ENCODE measurements at regions not wholly inside any gene's neighbourhood (a gene's known extent, or its start where the extent isn't known, plus 50 kb on each side); places are given as distances from the start of the nearest gene placed in this dataset.

GRCh38 chr5:74255692-74256392 lies 384.7 kb downstream of the ENC1 start:
- peak overlapping the region; percentile 27 for H3K4me3 Mint-ChIP-seq

GRCh38 chr5:74254257-74254656 lies 386.3 kb downstream of the ENC1 start:
- H3K9me3 Mint-ChIP-seq = no peaks in the 10 kb centered on the region
- DNase-seq = no peak
- peaks cover 95% of the 10 kb centered on the region for H3K4me1 Mint-ChIP-seq
- H3K27ac Mint-ChIP-seq = no peak overlapping the region
- no peak for TF ChIP-seq CTCF (IDR thresholded peaks at IDR 0.05)
- H3K36me3 Mint-ChIP-seq (ENCODE audit: low read depth) = peaks cover 5% of the 10 kb centered on the region
- H3K27me3 Mint-ChIP-seq (ENCODE audit: low read depth, poor library complexity) = peaks cover 1% of the 10 kb centered on the region
- no peak overlapping the region for H3K4me3 Mint-ChIP-seq

More at GRCh38 chr5:74255692-74256392, 384.7 kb downstream of the ENC1 start:
- TF ChIP-seq CTCF (IDR thresholded peaks at IDR 0.05) = no peak
- H3K4me1 Mint-ChIP-seq = peaks cover 95% of the 10 kb centered on the region
- H3K27me3 Mint-ChIP-seq (ENCODE audit: low read depth, poor library complexity) = peaks cover 3% of the 10 kb centered on the region
- H3K36me3 Mint-ChIP-seq (ENCODE audit: low read depth) = peaks cover 5% of the 10 kb centered on the region
- peak overlapping the region; percentile 98 for H3K27ac Mint-ChIP-seq
- no peaks in the 10 kb centered on the region for H3K9me3 Mint-ChIP-seq
- DNase-seq = no peak

- peak overlapping the region; percentile 41 for H3K4me3 Mint-ChIP-seq
- H3K27ac Mint-ChIP-seq = peak overlapping the region; percentile 90
- no peaks in the 10 kb centered on the region for H3K27me3 Mint-ChIP-seq (ENCODE audit: low read depth, poor library complexity)
- peaks cover 73% of the 10 kb centered on the region for H3K4me1 Mint-ChIP-seq
- no peaks in the 10 kb centered on the region for H3K9me3 Mint-ChIP-seq
- TF ChIP-seq CTCF (IDR thresholded peaks at IDR 0.05) = no peak
- peaks cover 5% of the 10 kb centered on the region for H3K36me3 Mint-ChIP-seq (ENCODE audit: low read depth)
- no peak for DNase-seq
Observed at GRCh38 chr5:74252044-74252443, 388.5 kb downstream of the ENC1 start.

GRCh38 chr5:74251141-74252035 lies 389.1 kb downstream of the ENC1 start:
- peak; percentile 39 for DNase-seq
- H3K4me1 Mint-ChIP-seq = peaks cover 66% of the 10 kb centered on the region
- H3K27ac Mint-ChIP-seq = peak overlapping the region; percentile 90
- TF ChIP-seq CTCF (IDR thresholded peaks at IDR 0.05) = no peak
- peaks cover 5% of the 10 kb centered on the region for H3K36me3 Mint-ChIP-seq (ENCODE audit: low read depth)
- no peaks in the 10 kb centered on the region for H3K27me3 Mint-ChIP-seq (ENCODE audit: low read depth, poor library complexity)
- peak overlapping the region; percentile 5 for H3K4me3 Mint-ChIP-seq
- no peaks in the 10 kb centered on the region for H3K9me3 Mint-ChIP-seq

- Mint-ChIP-seq H3K4me1 (peaks cover 58% of the 10 kb centered on the region), H3K9me3 (no peaks in the 10 kb centered on the region), H3K27ac (peak overlapping the region; percentile 90), H3K4me3 (peak overlapping the region; percentile 0), H3K36me3 (ENCODE audit: low read depth) (peaks cover 5% of the 10 kb centered on the region), H3K27me3 (ENCODE audit: low read depth, poor library complexity) (no peaks in the 10 kb centered on the region)
- no peak for TF ChIP-seq CTCF (IDR thresholded peaks at IDR 0.05)
- no peak for DNase-seq
Observed at GRCh38 chr5:74250304-74251102, 390.0 kb downstream of the ENC1 start.
